AG04449 (cell line): ENCODE measurements at regions not wholly inside any gene's neighbourhood (a gene's known extent, or its start where the extent isn't known, plus 50 kb on each side); places are given as distances from the start of the nearest gene placed in this dataset.

ENCODE experiments used
- CTCF ChIA-PET: fragments of 350-600 bp; formaldehyde crosslinking; extraction: SDS; loops from one replicate; lab custom pipeline; 2021; ENCODE audit warnings: antibody characterized with exemption; lab: Yijun Ruan, JAX
- POLR2A ChIA-PET: fragments of 400-600, 350-600 bp; formaldehyde crosslinking; extraction: SDS; loops from one replicate; lab custom pipeline; 2020; ENCODE audit warnings: antibody characterized with exemption, inconsistent platforms; lab: Yijun Ruan, JAX
- DNase-seq: peaks from one replicate; pipeline ENCODE4 v3.0.0-alpha.2; 2010; ENCODE audit warnings: low read depth, low spot score
- H3K4me3 ChIP-seq: 2 replicates; pipeline ENCODE4 v1.5.1; 2011; ENCODE audit warnings: low read depth, mild to moderate bottlenecking, control low read depth, low read length
- CTCF ChIP-seq: IDR thresholded peaks from one replicate; pipeline ENCODE4 v1.5.1; 2011; ENCODE audit warnings: mild to moderate bottlenecking, moderate library complexity, low read length, control low read depth, inconsistent platforms; ENCODE audit not compliant: insufficient read depth; ENCODE audit errors: missing control alignments

GRCh38 chr1:30321996-30322858, 401.2 kb downstream of the MATN1 start:
- CTCF ChIA-PET, result no interaction called here
- POLR2A ChIA-PET, result no interaction called here
- no peak for DNase-seq
- H3K4me3 ChIP-seq, result no peak overlapping the region
- no peak for TF ChIP-seq CTCF

GRCh38 chr1:30321246-30321910, 402.0 kb downstream of the MATN1 start:
- no peak for DNase-seq
- POLR2A ChIA-PET, result no interaction called here
- no peak for TF ChIP-seq CTCF
- H3K4me3 ChIP-seq, result no peak overlapping the region
- CTCF ChIA-PET, result interaction anchor here (0.8 kb wide), 1 partner anchor 59 kb away, joined by 5 read pairs; no protein-coding TSS in a partner anchor

GRCh38 chr1:30320581-30320890, 402.8 kb downstream of the MATN1 start:
- no peak for TF ChIP-seq CTCF
- no peak for DNase-seq
- ChIA-PET POLR2A (no interaction called here), CTCF (interaction anchor here (0.8 kb wide), 1 partner anchor 60 kb away, joined by 5 read pairs; no protein-coding TSS in a partner anchor)
- no peak overlapping the region for H3K4me3 ChIP-seq

GRCh38 chr1:30319765-30320580, 403.4 kb downstream of the MATN1 start:
- H3K4me3 ChIP-seq, result no peak overlapping the region
- DNase-seq, result no peak
- no peak for TF ChIP-seq CTCF
- ChIA-PET CTCF (no interaction called here), POLR2A (no interaction called here)

- TF ChIP-seq CTCF, result no peak
- CTCF ChIA-PET, result no interaction called here
- no peak for DNase-seq
- POLR2A ChIA-PET, result no interaction called here
- H3K4me3 ChIP-seq, result no peak overlapping the region
Measured at GRCh38 chr1:30318864-30319718, 404.3 kb downstream of the MATN1 start.
